Stimulated activated CD8-positive, alpha-beta memory T cell treated with anti-CD3 and anti-CD28 coated beads, Interleukin-4, amount 100 ng/mL, for 48 hours (primary cell): ENCODE measurements at regions not wholly inside any gene's neighbourhood (a gene's known extent, or its start where the extent isn't known, plus 50 kb on each side); places are given as distances from the start of the nearest gene placed in this dataset.
"Not testable (repeated sequence)": the region's sequence is repeated elsewhere in the genome, so short reads cannot be mapped to it uniquely, and the experiment has no call there.

ENCODE experiments used
- DNase-seq: peaks from one replicate; pipeline ENCODE4 v3.0.0-alpha.2; 2020

- DNase-seq: no peak
Observed at GRCh38 chr10:100664316-100665149, 80.8 kb upstream of the PAX2 start.

GRCh38 chr10:100666634-100667033 is 78.7 kb upstream of the PAX2 start:
- DNase-seq: not testable (repeated sequence)

- no peak for DNase-seq
Observed at GRCh38 chr10:100669616-100670015, 75.8 kb upstream of the PAX2 start.

- DNase-seq: no peak
Observed at GRCh38 chr10:100670368-100670767, 75.0 kb upstream of the PAX2 start.

GRCh38 chr10:100670828-100671479 is 74.4 kb upstream of the PAX2 start:
- peak; percentile 85 for DNase-seq

- DNase-seq: no peak
Observed at GRCh38 chr10:100672199-100672598, 73.2 kb upstream of the PAX2 start.

GRCh38 chr10:100677290-100677945 is 68.0 kb upstream of the PAX2 start:
- no peak for DNase-seq

- no peak for DNase-seq
Observed at GRCh38 chr10:100679327-100679726, 66.1 kb upstream of the PAX2 start.

GRCh38 chr10:100683004-100683403 is 62.4 kb upstream of the PAX2 start:
- no peak for DNase-seq

- no peak for DNase-seq
Observed at GRCh38 chr10:100683545-100684300, 61.7 kb upstream of the PAX2 start.

- DNase-seq: no peak
Observed at GRCh38 chr10:100684688-100685235, 60.6 kb upstream of the PAX2 start.

- DNase-seq: no peak
Observed at GRCh38 chr10:100685331-100685730, 60.1 kb upstream of the PAX2 start.

GRCh38 chr10:100687143-100688003 is 58.0 kb upstream of the PAX2 start:
- DNase-seq: no peak

- no peak for DNase-seq
Observed at GRCh38 chr10:100688201-100688600, 57.2 kb upstream of the PAX2 start.

GRCh38 chr10:100693821-100694220 is 51.6 kb upstream of the PAX2 start:
- no peak for DNase-seq
